Stimulated activated memory B cell treated with anti-CD40 and anti-IgM and Interleukin-4, amounts not matched to agents 10 μg/mL and 1 μg/mL and 100 μg/mL, for 72 hours (primary cell): ENCODE measurements at regions not wholly inside any gene's neighbourhood (a gene's known extent, or its start where the extent isn't known, plus 50 kb on each side); places are given as distances from the start of the nearest gene placed in this dataset.
"Not testable (repeated sequence)": the region's sequence is repeated elsewhere in the genome, so short reads cannot be mapped to it uniquely, and the experiment has no call there.

Source experiments
- ATAC-seq: fragments of 150-1000 bp; cut with Tn5 transposase; 2 replicates; pipeline ENCODE4 v1.10.0; 2021
- H3K27ac Mint-ChIP-seq: one replicate; pipeline ENCODE4 v1.8.0; 2022; ENCODE audit warnings: mild to moderate bottlenecking, mixed read lengths
- H3K27me3 Mint-ChIP-seq: one replicate; pipeline ENCODE4 v1.8.0; 2022; ENCODE audit warnings: mixed read lengths
- H3K36me3 Mint-ChIP-seq: one replicate; pipeline ENCODE4 v1.8.0; 2022; ENCODE audit warnings: mixed read lengths
- H3K4me1 Mint-ChIP-seq: one replicate; pipeline ENCODE4 v1.8.0; 2022; ENCODE audit warnings: mixed read lengths
- H3K4me3 Mint-ChIP-seq: one replicate; pipeline ENCODE4 v1.8.0; 2022; ENCODE audit warnings: mild to moderate bottlenecking, moderate library complexity, mixed read lengths
- H3K9me3 Mint-ChIP-seq: one replicate; pipeline ENCODE4 v1.8.0; 2022; ENCODE audit warnings: mixed read lengths

DNA sequence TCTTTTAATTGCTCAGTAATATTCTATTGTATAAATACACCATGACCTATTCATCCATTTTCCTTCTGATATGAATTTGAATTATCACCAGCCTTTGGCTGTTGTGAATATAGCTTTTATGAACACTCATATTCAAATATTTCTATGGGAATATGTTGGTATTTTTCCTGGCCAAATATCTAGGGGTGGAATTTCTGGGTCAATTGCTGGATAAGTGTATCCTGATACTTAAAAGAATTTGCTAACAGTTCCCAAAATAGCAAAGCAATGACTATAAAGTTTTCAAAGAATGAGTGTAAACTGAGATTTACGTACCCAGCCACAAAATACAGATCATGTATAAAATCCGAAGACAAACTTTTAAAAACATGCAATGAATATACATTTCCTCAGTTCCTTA, 148.7 kb upstream of the CLEC14A start:
- no peak for ATAC-seq
- no peaks in the 10 kb centered on the region for H3K4me1 Mint-ChIP-seq
- H3K27ac Mint-ChIP-seq, result no peak overlapping the region
- no peak overlapping the region for H3K4me3 Mint-ChIP-seq
- no peaks in the 10 kb centered on the region for H3K36me3 Mint-ChIP-seq
- H3K9me3 Mint-ChIP-seq, result no peaks in the 10 kb centered on the region
- H3K27me3 Mint-ChIP-seq, result no peaks in the 10 kb centered on the region

- no peak for ATAC-seq
Measured at GRCh38 chr14:38404100-38404541, 148.2 kb upstream of the CLEC14A start.

DNA sequence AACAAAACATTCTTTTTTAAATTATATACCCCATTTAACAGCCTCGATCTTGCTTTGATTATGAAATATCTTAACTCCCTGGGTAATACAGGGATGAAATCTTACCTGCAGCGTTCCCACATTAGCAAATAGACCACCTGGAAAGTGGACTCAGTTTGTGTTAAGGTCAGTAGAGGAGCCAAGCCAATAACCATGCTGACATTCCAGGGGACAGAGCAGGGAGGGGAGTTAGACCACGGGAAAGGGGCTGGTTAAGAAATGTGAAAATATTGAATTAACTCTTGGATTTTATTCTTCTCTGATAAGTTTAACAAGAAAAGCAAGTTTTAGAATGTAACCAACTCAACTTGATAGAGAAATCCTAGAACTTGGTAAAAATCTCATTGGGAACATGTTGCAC, 144.9 kb upstream of the CLEC14A start:
- Mint-ChIP-seq H3K36me3 (no peaks in the 10 kb centered on the region), H3K4me1 (no peaks in the 10 kb centered on the region), H3K9me3 (peaks cover 1% of the 10 kb centered on the region), H3K4me3 (no peak overlapping the region), H3K27ac (no peak overlapping the region), H3K27me3 (no peaks in the 10 kb centered on the region)
- ATAC-seq, result no peak

More at GRCh38 chr14:38404100-38404541, 148.2 kb upstream of the CLEC14A start:
- Mint-ChIP-seq H3K9me3 (no peaks in the 10 kb centered on the region), H3K4me3 (no peak overlapping the region), H3K27me3 (no peaks in the 10 kb centered on the region), H3K36me3 (no peaks in the 10 kb centered on the region), H3K27ac (no peak overlapping the region), H3K4me1 (no peaks in the 10 kb centered on the region)

- peaks cover 6% of the 10 kb centered on the region for H3K9me3 Mint-ChIP-seq
- H3K4me3 Mint-ChIP-seq, result no peak overlapping the region
- no peak for ATAC-seq
- H3K4me1 Mint-ChIP-seq, result no peaks in the 10 kb centered on the region
- no peaks in the 10 kb centered on the region for H3K27me3 Mint-ChIP-seq
- no peaks in the 10 kb centered on the region for H3K36me3 Mint-ChIP-seq
- no peak overlapping the region for H3K27ac Mint-ChIP-seq
Measured at GRCh38 chr14:38399652-38400051, 143.8 kb upstream of the CLEC14A start.

- H3K4me1 Mint-ChIP-seq, result no peaks in the 10 kb centered on the region
- H3K9me3 Mint-ChIP-seq, result peaks cover 12% of the 10 kb centered on the region
- H3K27ac Mint-ChIP-seq, result no peak overlapping the region
- ATAC-seq, result no peak
- H3K36me3 Mint-ChIP-seq, result no peaks in the 10 kb centered on the region
- no peak overlapping the region for H3K4me3 Mint-ChIP-seq
- no peaks in the 10 kb centered on the region for H3K27me3 Mint-ChIP-seq
Measured at GRCh38 chr14:38394767-38395166, 138.9 kb upstream of the CLEC14A start.

- Mint-ChIP-seq H3K27ac (no peak overlapping the region), H3K4me1 (no peaks in the 10 kb centered on the region), H3K36me3 (no peaks in the 10 kb centered on the region), H3K27me3 (no peaks in the 10 kb centered on the region), H3K9me3 (peaks cover 12% of the 10 kb centered on the region), H3K4me3 (no peak overlapping the region)
- ATAC-seq, result no peak
Measured at GRCh38 chr14:38394064-38394463, 138.2 kb upstream of the CLEC14A start.

- no peak for ATAC-seq
- Mint-ChIP-seq H3K9me3 (peaks cover 15% of the 10 kb centered on the region), H3K27me3 (no peaks in the 10 kb centered on the region), H3K4me1 (no peaks in the 10 kb centered on the region), H3K4me3 (no peak overlapping the region), H3K36me3 (no peaks in the 10 kb centered on the region), H3K27ac (no peak overlapping the region)
Measured at GRCh38 chr14:38391334-38391733, 135.4 kb upstream of the CLEC14A start.

DNA sequence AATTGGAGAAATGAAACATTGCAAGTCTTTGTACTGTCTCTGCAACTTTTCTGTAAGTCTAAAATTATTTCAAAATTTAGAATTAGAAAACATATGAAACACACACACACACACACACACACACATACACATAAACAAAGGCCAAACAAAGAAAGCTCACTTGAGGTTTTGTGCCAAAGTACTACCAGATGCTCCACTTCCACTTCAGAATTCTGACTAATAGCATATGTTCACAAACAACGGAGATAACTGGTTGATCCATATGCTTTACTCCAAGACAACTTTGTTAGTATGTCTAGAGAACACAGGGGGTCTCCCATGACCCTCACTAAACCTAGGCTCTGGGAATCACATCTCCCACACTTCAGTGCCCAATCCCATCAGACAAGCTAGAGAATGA, 133.8 kb upstream of the CLEC14A start:
- Mint-ChIP-seq H3K9me3 (peaks cover 9% of the 10 kb centered on the region), H3K27ac (no peak overlapping the region), H3K4me3 (no peak overlapping the region), H3K36me3 (no peaks in the 10 kb centered on the region), H3K4me1 (no peaks in the 10 kb centered on the region), H3K27me3 (no peaks in the 10 kb centered on the region)
- no peak for ATAC-seq

GRCh38 chr14:38387821-38388220, 131.9 kb upstream of the CLEC14A start:
- no peaks in the 10 kb centered on the region for H3K27me3 Mint-ChIP-seq
- ATAC-seq, result no peak
- H3K36me3 Mint-ChIP-seq, result no peaks in the 10 kb centered on the region
- H3K4me3 Mint-ChIP-seq, result no peak overlapping the region
- H3K27ac Mint-ChIP-seq, result no peak overlapping the region
- H3K4me1 Mint-ChIP-seq, result no peaks in the 10 kb centered on the region
- peaks cover 5% of the 10 kb centered on the region for H3K9me3 Mint-ChIP-seq

GRCh38 chr14:38385836-38386235, 129.9 kb upstream of the CLEC14A start:
- no peak for ATAC-seq
- no peak overlapping the region for H3K4me3 Mint-ChIP-seq
- no peaks in the 10 kb centered on the region for H3K27me3 Mint-ChIP-seq
- H3K4me1 Mint-ChIP-seq, result no peaks in the 10 kb centered on the region
- H3K27ac Mint-ChIP-seq, result no peak overlapping the region
- peaks cover 6% of the 10 kb centered on the region for H3K9me3 Mint-ChIP-seq
- no peaks in the 10 kb centered on the region for H3K36me3 Mint-ChIP-seq

DNA sequence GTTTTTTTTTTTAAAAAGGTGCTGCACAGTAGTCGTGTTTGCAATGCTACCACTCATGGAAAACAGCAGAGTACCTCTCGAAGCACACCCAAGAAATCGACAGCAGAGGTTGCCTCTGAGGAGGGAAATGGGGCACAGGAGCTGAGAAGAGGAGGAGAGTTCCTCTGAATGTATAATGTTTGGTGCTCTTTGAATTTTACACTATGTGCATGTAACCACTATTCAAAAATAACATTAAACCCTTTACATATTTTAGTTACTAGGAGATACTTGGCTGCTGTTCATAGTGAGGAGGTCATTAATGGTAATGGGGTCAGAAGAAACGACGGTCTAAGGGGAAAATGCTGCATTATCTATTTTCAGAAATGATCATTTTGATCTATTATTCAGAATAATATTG, 129.4 kb upstream of the CLEC14A start:
- Mint-ChIP-seq H3K4me3 (no peak overlapping the region), H3K36me3 (no peaks in the 10 kb centered on the region), H3K4me1 (no peaks in the 10 kb centered on the region), H3K27me3 (no peaks in the 10 kb centered on the region), H3K27ac (no peak overlapping the region), H3K9me3 (peaks cover 6% of the 10 kb centered on the region)
- ATAC-seq, result no peak

DNA sequence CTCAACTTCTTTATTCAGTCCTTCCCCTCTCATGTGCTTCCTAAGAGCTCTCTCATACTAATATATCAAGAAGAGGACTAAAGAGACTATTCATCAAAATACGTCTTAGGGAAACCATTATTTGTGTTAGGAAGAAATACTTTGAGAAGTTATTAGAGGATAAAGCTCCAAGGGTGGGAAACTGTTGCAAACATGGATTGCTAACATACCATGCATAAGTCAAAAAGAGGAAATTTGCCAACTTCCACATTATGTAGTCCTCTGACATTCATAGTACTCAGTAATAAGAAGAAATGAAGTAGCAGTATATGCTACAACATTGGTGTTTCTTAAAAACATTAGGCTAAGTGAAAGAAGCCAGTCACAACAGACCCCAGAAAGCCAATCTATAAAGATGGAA, 128.8 kb upstream of the CLEC14A start:
- ATAC-seq, result no peak
- H3K36me3 Mint-ChIP-seq, result no peaks in the 10 kb centered on the region
- no peak overlapping the region for H3K4me3 Mint-ChIP-seq
- no peaks in the 10 kb centered on the region for H3K4me1 Mint-ChIP-seq
- no peak overlapping the region for H3K27ac Mint-ChIP-seq
- H3K9me3 Mint-ChIP-seq, result peaks cover 6% of the 10 kb centered on the region
- H3K27me3 Mint-ChIP-seq, result no peaks in the 10 kb centered on the region

DNA sequence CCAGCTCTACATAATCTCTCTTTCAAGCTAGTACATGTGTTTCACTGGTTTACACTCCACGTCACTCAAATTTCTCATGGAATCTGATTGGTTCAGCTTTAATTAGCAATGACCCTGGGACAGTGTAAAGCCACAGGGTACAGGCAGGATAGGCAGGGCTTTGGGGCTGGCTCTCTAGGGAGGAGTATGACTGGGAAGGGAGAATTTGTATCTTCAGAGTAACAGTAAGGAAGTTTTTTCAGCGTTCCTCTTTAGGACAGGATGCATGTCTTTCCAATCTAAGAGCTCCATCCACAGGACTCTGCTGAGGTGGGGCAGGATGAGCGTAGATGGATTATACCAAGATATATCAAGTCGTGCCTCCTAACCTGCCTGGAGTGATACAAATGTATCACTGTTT, 112.0 kb upstream of the CLEC14A start:
- no peak overlapping the region for H3K27ac Mint-ChIP-seq
- no peaks in the 10 kb centered on the region for H3K36me3 Mint-ChIP-seq
- H3K9me3 Mint-ChIP-seq, result peaks cover 6% of the 10 kb centered on the region
- no peak overlapping the region for H3K4me3 Mint-ChIP-seq
- H3K27me3 Mint-ChIP-seq, result no peaks in the 10 kb centered on the region
- no peaks in the 10 kb centered on the region for H3K4me1 Mint-ChIP-seq
- ATAC-seq, result no peak

GRCh38 chr14:38366374-38366773, 110.5 kb upstream of the CLEC14A start:
- H3K27ac Mint-ChIP-seq, result no peak overlapping the region
- H3K4me3 Mint-ChIP-seq, result no peak overlapping the region
- no peaks in the 10 kb centered on the region for H3K27me3 Mint-ChIP-seq
- H3K4me1 Mint-ChIP-seq, result no peaks in the 10 kb centered on the region
- no peaks in the 10 kb centered on the region for H3K36me3 Mint-ChIP-seq
- H3K9me3 Mint-ChIP-seq, result peaks cover 5% of the 10 kb centered on the region
- no peak for ATAC-seq

- H3K27ac Mint-ChIP-seq, result no peak overlapping the region
- no peaks in the 10 kb centered on the region for H3K4me1 Mint-ChIP-seq
- no peaks in the 10 kb centered on the region for H3K36me3 Mint-ChIP-seq
- H3K27me3 Mint-ChIP-seq, result no peaks in the 10 kb centered on the region
- no peak overlapping the region for H3K4me3 Mint-ChIP-seq
- ATAC-seq, result no peak
- H3K9me3 Mint-ChIP-seq, result peaks cover 3% of the 10 kb centered on the region
Measured at GRCh38 chr14:38363217-38363616, 107.3 kb upstream of the CLEC14A start.

DNA sequence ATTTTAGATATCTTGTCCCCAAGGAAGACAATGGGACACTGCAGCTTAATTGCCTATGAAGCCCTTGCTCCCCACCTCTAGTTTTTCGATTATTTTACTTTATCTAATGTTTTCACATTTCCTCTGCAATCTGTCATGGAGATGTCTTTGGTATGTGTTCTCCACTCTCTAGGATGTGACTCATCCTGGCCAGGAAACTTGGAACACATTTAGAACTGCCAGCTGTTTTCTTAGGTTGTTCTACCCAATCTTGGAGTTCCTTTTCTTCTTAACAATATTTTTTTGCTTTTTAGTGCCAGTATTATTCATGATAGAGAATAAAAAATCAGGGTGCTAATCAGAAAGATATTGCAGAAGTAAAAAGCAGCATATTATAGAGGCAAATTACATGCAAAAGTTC, 101.7 kb upstream of the CLEC14A start:
- H3K36me3 Mint-ChIP-seq, result no peaks in the 10 kb centered on the region
- no peak overlapping the region for H3K4me3 Mint-ChIP-seq
- H3K27me3 Mint-ChIP-seq, result no peaks in the 10 kb centered on the region
- no peaks in the 10 kb centered on the region for H3K4me1 Mint-ChIP-seq
- no peak overlapping the region for H3K27ac Mint-ChIP-seq
- H3K9me3 Mint-ChIP-seq, result peaks cover 10% of the 10 kb centered on the region
- ATAC-seq, result no peak

- not testable (repeated sequence) for H3K4me3 Mint-ChIP-seq, H3K27me3 Mint-ChIP-seq, H3K36me3 Mint-ChIP-seq, H3K4me1 Mint-ChIP-seq, H3K9me3 Mint-ChIP-seq, H3K27ac Mint-ChIP-seq, ATAC-seq
Measured at GRCh38 chr14:38355473-38355872, 99.6 kb upstream of the CLEC14A start.
